Stomach (tissue), 4 donors: ENCODE measurements at regions not wholly inside any gene's neighbourhood (a gene's known extent, or its start where the extent isn't known, plus 50 kb on each side); places are given as distances from the start of the nearest gene placed in this dataset.

ENCODE experiments used
- POLR2A ChIP-seq, 4 donors: fragments of 450-650 bp; IDR thresholded peaks; one replicate each; pipeline ENCODE4 v1.6.1; 2016; ENCODE audit warnings: antibody characterized with exemption in 4 of 4, control low read depth in 2 of 4, mild to moderate bottlenecking in 1 of 4, moderate library complexity in 1 of 4
- TF ChIP-seq, protein P1 (sequence below), 7 experiments: fragments of 450-650 bp in 4 of 7; fragments of 200-600 bp in 3 of 7; sonication (generic) in 3 of 7; IDR thresholded peaks; one replicate each; pipeline ENCODE4 v1.5.1; 2016 to 2019; ENCODE audit warnings: antibody characterized with exemption in 7 of 7, control low read depth in 2 of 7, mild to moderate bottlenecking in 1 of 7

DNA sequence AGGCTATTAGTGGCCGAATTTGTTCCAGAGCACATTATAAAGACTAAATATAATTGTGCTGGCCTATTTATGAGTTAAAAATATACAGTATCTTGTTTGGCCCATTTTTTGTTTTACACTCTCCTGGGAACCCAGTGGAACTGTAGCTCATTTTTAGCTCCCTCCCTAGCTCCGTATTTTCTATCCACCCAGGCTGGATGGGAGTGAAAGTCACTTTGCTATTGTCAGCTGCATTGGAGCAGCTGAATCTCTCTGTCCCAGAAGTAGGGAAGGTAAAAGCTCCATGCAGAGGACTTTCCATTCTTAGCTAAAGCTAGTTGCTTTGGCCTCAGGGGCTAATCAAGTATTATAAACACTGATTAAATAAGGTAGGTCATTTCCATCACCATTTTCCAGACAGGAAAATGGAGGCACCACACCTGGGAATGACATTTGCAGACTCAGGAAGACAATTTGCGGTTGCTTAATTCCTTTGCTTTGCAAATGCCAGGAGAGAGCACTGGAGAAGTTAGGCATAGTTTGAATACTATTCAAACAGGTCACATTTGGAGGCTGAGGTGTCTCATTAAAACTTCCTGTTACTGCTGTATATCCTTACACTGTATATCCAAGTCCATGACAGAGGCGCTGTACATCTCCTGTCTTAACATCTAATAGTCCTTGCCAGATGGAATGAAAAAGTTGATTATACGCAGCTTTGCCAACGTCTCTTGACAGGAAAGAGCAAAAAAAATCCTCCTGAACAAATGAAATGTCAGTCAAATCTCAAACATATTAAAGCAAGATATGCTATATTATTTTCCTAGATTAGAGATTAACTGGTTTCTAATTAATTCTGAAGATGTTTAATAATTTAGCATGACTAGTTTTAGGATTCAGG is 338.1 kb upstream of the KIRREL3 start:
- TF ChIP-seq, protein P1, sequence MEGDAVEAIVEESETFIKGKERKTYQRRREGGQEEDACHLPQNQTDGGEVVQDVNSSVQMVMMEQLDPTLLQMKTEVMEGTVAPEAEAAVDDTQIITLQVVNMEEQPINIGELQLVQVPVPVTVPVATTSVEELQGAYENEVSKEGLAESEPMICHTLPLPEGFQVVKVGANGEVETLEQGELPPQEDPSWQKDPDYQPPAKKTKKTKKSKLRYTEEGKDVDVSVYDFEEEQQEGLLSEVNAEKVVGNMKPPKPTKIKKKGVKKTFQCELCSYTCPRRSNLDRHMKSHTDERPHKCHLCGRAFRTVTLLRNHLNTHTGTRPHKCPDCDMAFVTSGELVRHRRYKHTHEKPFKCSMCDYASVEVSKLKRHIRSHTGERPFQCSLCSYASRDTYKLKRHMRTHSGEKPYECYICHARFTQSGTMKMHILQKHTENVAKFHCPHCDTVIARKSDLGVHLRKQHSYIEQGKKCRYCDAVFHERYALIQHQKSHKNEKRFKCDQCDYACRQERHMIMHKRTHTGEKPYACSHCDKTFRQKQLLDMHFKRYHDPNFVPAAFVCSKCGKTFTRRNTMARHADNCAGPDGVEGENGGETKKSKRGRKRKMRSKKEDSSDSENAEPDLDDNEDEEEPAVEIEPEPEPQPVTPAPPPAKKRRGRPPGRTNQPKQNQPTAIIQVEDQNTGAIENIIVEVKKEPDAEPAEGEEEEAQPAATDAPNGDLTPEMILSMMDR (IDR thresholded peaks at IDR 0.05), result no peak
- TF ChIP-seq POLR2A (IDR thresholded peaks at IDR 0.05), result no peak
